GM12878 (cell line): ENCODE measurements at regions not wholly inside any gene's neighbourhood (a gene's known extent, or its start where the extent isn't known, plus 50 kb on each side); places are given as distances from the start of the nearest gene placed in this dataset.

ENCODE experiments used
- ASH2L ChIP-seq: fragments of 300-600, 200-600 bp; sonication (generic); IDR thresholded peaks from 2 replicates; pipeline ENCODE4 v1.6.1; 2017; ENCODE audit warnings: low read depth, mild to moderate bottlenecking, borderline replicate concordance
- ESRRA ChIP-seq: IDR thresholded peaks from 2 replicates; pipeline ENCODE4 v1.6.1; 2012; ENCODE audit warnings: mild to moderate bottlenecking, low read length, improper control_type of control experiment
- HDAC6 ChIP-seq: fragments of 200-600 bp; sonication (generic); IDR thresholded peaks from one replicate; pipeline ENCODE4 v1.8.0; 2017; ENCODE audit warnings: antibody characterized with exemption; ENCODE audit not compliant: unreplicated experiment
- MEF2A ChIP-seq: IDR thresholded peaks from 2 replicates; pipeline ENCODE4 v1.6.1; 2011; ENCODE audit warnings: low read depth, mild to moderate bottlenecking, low read length, moderate library complexity; ENCODE audit not compliant: insufficient read depth
- MEF2B ChIP-seq: fragments of 450-650 bp; IDR thresholded peaks from 2 replicates; pipeline ENCODE4 v1.6.1; 2018; ENCODE audit warnings: mild to moderate bottlenecking, moderate library complexity; ENCODE audit not compliant: partially characterized antibody, poor library complexity, severe bottlenecking
- NFIC ChIP-seq: IDR thresholded peaks from 2 replicates; pipeline ENCODE4 v1.6.1; 2012; ENCODE audit warnings: low read depth, mild to moderate bottlenecking, inconsistent platforms, low read length, moderate library complexity
- POLR2AphosphoS5 ChIP-seq: IDR thresholded peaks from 2 replicates; pipeline ENCODE4 v1.6.1; 2011; ENCODE audit warnings: mild to moderate bottlenecking, low read length, inconsistent platforms
- RFX5 ChIP-seq: IDR thresholded peaks from 2 replicates; pipeline ENCODE4 v1.6.1; 2011; ENCODE audit warnings: low read depth, low read length, improper control_type of control experiment
- SP1 ChIP-seq: IDR thresholded peaks from one replicate; pipeline ENCODE4 v1.6.1; 2011; ENCODE audit warnings: low read depth, low read length
- TBL1XR1 ChIP-seq: IDR thresholded peaks from 2 replicates; pipeline ENCODE4 v1.6.1; 2012; ENCODE audit warnings: low read depth, low read length, improper control_type of control experiment
- ZNF24 ChIP-seq: fragments of 450-650 bp; IDR thresholded peaks from 2 replicates; pipeline ENCODE4 v1.6.1; 2017; ENCODE audit warnings: antibody characterized with exemption, mild to moderate bottlenecking
- TF ChIP-seq, protein P1 (sequence below), 3 experiments: IDR thresholded peaks in 2 of 3; conservative IDR thresholded peaks in 1 of 3; 2 replicates each; pipeline ENCODE4 v1.5.1; 2011; ENCODE audit warnings: low read depth in 3 of 3, low read length in 3 of 3, mild to moderate bottlenecking in 3 of 3, control low read depth in 2 of 3, moderate library complexity in 2 of 3, inconsistent platforms in 1 of 3, mixed read lengths in 1 of 3; ENCODE audit not compliant: control insufficient read depth in 2 of 3, insufficient read depth in 1 of 3; ENCODE audit errors: extremely low read depth in 1 of 3
- TF ChIP-seq, protein P2 (sequence below): IDR thresholded peaks from 2 replicates; pipeline ENCODE4 v1.6.1; 2012; ENCODE audit warnings: mild to moderate bottlenecking, low read depth, low read length
- TF ChIP-seq, protein P3 (sequence below): fragments of 450-650 bp; IDR thresholded peaks from 2 replicates; pipeline ENCODE4 v1.6.1; 2018; ENCODE audit warnings: borderline replicate concordance, mild to moderate bottlenecking; ENCODE audit not compliant: partially characterized antibody

DNA sequence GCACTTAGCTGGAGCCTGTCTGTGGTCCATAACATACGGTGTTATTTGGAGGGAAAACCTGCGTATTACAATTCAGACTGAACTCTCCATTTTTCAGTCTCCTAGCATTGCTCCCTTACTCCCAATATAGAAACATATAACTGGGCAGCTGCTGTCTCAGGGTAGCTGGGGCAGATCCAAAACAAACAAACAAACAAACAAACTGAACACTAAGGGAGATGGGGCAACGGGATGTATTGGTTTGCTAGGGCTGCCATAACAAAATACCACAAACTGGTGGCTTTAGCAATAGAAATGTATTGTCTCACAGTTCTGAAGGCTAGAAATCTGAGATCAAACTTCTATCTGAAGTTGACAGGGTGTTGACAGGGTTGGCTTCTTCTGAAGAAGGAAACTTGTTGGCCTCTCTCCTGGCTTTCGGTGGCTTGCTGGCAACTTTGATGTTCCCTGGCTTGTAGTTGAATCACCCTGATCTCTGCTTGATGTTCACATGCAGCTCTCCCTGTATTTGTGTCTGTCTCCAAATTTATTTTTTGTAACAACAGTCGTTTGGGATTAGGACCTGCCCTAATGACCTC is 329.3 kb upstream of the ZNF804A start:
- no peak for TF ChIP-seq HDAC6
- no peak for TF ChIP-seq POLR2AphosphoS5
- no peak for TF ChIP-seq NFIC
- TF ChIP-seq ESRRA: no peak
- TF ChIP-seq, protein P1, sequence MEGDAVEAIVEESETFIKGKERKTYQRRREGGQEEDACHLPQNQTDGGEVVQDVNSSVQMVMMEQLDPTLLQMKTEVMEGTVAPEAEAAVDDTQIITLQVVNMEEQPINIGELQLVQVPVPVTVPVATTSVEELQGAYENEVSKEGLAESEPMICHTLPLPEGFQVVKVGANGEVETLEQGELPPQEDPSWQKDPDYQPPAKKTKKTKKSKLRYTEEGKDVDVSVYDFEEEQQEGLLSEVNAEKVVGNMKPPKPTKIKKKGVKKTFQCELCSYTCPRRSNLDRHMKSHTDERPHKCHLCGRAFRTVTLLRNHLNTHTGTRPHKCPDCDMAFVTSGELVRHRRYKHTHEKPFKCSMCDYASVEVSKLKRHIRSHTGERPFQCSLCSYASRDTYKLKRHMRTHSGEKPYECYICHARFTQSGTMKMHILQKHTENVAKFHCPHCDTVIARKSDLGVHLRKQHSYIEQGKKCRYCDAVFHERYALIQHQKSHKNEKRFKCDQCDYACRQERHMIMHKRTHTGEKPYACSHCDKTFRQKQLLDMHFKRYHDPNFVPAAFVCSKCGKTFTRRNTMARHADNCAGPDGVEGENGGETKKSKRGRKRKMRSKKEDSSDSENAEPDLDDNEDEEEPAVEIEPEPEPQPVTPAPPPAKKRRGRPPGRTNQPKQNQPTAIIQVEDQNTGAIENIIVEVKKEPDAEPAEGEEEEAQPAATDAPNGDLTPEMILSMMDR (IDR thresholded peaks at IDR 0.05 in 2 of 3, conservative IDR thresholded peaks at IDR 0.05 in 1 of 3; ENCODE audit: control insufficient read depth in 2 of 3, extremely low read depth in 1 of 3, insufficient read depth in 1 of 3, low read depth in 3 of 3, low read length in 3 of 3): no peak
- TF ChIP-seq RFX5: no peak
- no peak for TF ChIP-seq MEF2B
- no peak for TF ChIP-seq SP1
- no peak for TF ChIP-seq TBL1XR1
- TF ChIP-seq, protein P2, sequence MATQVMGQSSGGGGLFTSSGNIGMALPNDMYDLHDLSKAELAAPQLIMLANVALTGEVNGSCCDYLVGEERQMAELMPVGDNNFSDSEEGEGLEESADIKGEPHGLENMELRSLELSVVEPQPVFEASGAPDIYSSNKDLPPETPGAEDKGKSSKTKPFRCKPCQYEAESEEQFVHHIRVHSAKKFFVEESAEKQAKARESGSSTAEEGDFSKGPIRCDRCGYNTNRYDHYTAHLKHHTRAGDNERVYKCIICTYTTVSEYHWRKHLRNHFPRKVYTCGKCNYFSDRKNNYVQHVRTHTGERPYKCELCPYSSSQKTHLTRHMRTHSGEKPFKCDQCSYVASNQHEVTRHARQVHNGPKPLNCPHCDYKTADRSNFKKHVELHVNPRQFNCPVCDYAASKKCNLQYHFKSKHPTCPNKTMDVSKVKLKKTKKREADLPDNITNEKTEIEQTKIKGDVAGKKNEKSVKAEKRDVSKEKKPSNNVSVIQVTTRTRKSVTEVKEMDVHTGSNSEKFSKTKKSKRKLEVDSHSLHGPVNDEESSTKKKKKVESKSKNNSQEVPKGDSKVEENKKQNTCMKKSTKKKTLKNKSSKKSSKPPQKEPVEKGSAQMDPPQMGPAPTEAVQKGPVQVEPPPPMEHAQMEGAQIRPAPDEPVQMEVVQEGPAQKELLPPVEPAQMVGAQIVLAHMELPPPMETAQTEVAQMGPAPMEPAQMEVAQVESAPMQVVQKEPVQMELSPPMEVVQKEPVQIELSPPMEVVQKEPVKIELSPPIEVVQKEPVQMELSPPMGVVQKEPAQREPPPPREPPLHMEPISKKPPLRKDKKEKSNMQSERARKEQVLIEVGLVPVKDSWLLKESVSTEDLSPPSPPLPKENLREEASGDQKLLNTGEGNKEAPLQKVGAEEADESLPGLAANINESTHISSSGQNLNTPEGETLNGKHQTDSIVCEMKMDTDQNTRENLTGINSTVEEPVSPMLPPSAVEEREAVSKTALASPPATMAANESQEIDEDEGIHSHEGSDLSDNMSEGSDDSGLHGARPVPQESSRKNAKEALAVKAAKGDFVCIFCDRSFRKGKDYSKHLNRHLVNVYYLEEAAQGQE: no peak
- no peak for TF ChIP-seq MEF2A
- TF ChIP-seq ZNF24: no peak
- TF ChIP-seq, protein P3, sequence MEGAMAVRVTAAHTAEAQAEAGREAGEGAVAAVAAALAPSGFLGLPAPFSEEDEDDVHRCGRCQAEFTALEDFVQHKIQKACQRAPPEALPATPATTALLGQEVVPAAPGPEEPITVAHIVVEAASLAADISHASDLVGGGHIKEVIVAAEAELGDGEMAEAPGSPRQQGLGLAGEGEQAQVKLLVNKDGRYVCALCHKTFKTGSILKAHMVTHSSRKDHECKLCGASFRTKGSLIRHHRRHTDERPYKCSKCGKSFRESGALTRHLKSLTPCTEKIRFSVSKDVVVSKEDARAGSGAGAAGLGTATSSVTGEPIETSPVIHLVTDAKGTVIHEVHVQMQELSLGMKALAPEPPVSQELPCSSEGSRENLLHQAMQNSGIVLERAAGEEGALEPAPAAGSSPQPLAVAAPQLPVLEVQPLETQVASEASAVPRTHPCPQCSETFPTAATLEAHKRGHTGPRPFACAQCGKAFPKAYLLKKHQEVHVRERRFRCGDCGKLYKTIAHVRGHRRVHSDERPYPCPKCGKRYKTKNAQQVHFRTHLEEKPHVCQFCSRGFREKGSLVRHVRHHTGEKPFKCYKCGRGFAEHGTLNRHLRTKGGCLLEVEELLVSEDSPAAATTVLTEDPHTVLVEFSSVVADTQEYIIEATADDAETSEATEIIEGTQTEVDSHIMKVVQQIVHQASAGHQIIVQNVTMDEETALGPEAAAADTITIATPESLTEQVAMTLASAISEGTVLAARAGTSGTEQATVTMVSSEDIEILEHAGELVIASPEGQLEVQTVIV: no peak
- TF ChIP-seq ASH2L: no peak
